Fibroblast of lung (primary cell): ENCODE measurements at regions not wholly inside any gene's neighbourhood (a gene's known extent, or its start where the extent isn't known, plus 50 kb on each side); places are given as distances from the start of the nearest gene placed in this dataset.

Experiments used
- DNase-seq, 2 donors: peaks; one replicate each; pipeline versions ENCODE4 v3.0.0 to v3.0.0-alpha.2; 2010; ENCODE audit warnings: low read depth in 2 of 2
- H2AFZ ChIP-seq: 2 replicates; pipeline ENCODE4 v1.5.1; 2012; ENCODE audit warnings: low read length, control low read depth, inconsistent platforms
- H3K27ac ChIP-seq: 2 replicates; pipeline ENCODE4 v1.5.1; 2011; ENCODE audit warnings: low read length, control low read depth; ENCODE audit not compliant: insufficient read depth
- H3K27me3 ChIP-seq: 2 replicates; pipeline ENCODE4 v1.5.1; 2011; ENCODE audit warnings: mild to moderate bottlenecking, low read length; ENCODE audit not compliant: control insufficient read depth, insufficient read depth
- H3K36me3 ChIP-seq: 2 replicates; pipeline ENCODE4 v1.5.1; 2011; ENCODE audit warnings: low read length; ENCODE audit not compliant: control insufficient read depth, insufficient read depth
- H3K4me1 ChIP-seq: 2 replicates; pipeline ENCODE4 v1.5.1; 2011; ENCODE audit warnings: low read length; ENCODE audit not compliant: control insufficient read depth, insufficient read depth; ENCODE audit errors: extremely low read depth
- H3K4me2 ChIP-seq: 2 replicates; pipeline ENCODE4 v1.5.1; 2011; ENCODE audit warnings: low read length, control low read depth; ENCODE audit not compliant: insufficient read depth; ENCODE audit errors: extremely low read depth
- H3K4me3 ChIP-seq, 4 experiments: fragments of 200-600 bp in 1 of 4; sonication (generic) in 1 of 4; replicated peaks in 1 of 4; 2 replicates each; pipeline ENCODE4 v1.5.1; 2011 to 2016; ENCODE audit warnings: low read length in 4 of 4, low read depth in 3 of 4, mild to moderate bottlenecking in 3 of 4, control low read depth in 2 of 4, inconsistent platforms in 1 of 4, mixed read lengths in 1 of 4; ENCODE audit not compliant: insufficient read depth in 1 of 4; ENCODE audit errors: control extremely low read depth in 1 of 4
- H3K79me2 ChIP-seq: 2 replicates; pipeline ENCODE4 v1.5.1; 2012; ENCODE audit warnings: mild to moderate bottlenecking, low read length, inconsistent platforms; ENCODE audit not compliant: control insufficient read depth, insufficient read depth
- H3K9ac ChIP-seq: 2 replicates; pipeline ENCODE4 v1.5.1; 2011; ENCODE audit warnings: mild to moderate bottlenecking, low read length, control low read depth; ENCODE audit not compliant: insufficient read depth
- H3K9me3 ChIP-seq: 2 replicates; pipeline ENCODE4 v1.5.1; 2012; ENCODE audit warnings: low read depth, low read length; ENCODE audit not compliant: control insufficient read depth, insufficient read depth
- H4K20me1 ChIP-seq: 2 replicates; pipeline ENCODE4 v1.5.1; 2011; ENCODE audit warnings: low read length; ENCODE audit not compliant: control insufficient read depth, insufficient read depth; ENCODE audit errors: extremely low read depth
- EZH2 ChIP-seq: IDR thresholded peaks from 2 replicates; pipeline ENCODE4 v1.5.1; 2012; ENCODE audit warnings: low read length, control low read depth, mild to moderate bottlenecking; ENCODE audit errors: missing control alignments
- TF ChIP-seq, protein P1 (sequence below), 2 donors: IDR thresholded peaks in 1 of 2; conservative IDR thresholded peaks in 1 of 2; 1 replicate in 1 of 2; 2 replicates in 1 of 2; pipeline ENCODE4 v1.5.1; 2011 to 2012; ENCODE audit warnings: low read length in 2 of 2, control low read depth in 1 of 2, inconsistent platforms in 1 of 2, low read depth in 1 of 2, mild to moderate bottlenecking in 1 of 2

DNA sequence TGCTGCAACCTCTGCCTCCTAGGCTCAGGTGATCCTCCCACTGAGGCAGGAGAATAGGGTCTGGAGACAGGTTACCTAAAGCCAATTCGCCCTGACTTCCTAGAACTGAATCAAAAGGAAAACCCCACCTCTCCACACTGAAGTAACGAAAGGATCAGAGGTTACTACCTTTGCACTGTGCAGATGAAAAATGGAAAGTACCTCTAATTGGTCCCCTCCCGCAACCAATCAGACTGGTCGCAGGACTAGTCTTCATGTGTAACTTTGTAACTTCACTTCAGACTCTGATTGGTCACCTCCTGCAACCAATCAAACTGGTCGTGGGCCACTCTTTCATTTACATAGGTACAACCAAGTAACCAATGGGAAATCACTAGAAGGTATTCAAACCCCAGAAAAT lies 61.1 kb downstream of the ATXN3L start:
- Histone ChIP-seq H3K36me3 (no peaks in the 10 kb centered on the region), H4K20me1 (no peaks in the 10 kb centered on the region), H3K27me3 (no peaks in the 10 kb centered on the region), H3K79me2 (no peaks in the 10 kb centered on the region), H3K4me2 (no peak overlapping the region), H3K9ac (no peak overlapping the region), H3K9me3 (no peaks in the 10 kb centered on the region), H2AFZ (no peak overlapping the region), H3K4me3 (no peak overlapping the region), H3K4me1 (no peaks in the 10 kb centered on the region), H3K27ac (no peak overlapping the region)
- no peak for DNase-seq
- TF ChIP-seq, protein P1, sequence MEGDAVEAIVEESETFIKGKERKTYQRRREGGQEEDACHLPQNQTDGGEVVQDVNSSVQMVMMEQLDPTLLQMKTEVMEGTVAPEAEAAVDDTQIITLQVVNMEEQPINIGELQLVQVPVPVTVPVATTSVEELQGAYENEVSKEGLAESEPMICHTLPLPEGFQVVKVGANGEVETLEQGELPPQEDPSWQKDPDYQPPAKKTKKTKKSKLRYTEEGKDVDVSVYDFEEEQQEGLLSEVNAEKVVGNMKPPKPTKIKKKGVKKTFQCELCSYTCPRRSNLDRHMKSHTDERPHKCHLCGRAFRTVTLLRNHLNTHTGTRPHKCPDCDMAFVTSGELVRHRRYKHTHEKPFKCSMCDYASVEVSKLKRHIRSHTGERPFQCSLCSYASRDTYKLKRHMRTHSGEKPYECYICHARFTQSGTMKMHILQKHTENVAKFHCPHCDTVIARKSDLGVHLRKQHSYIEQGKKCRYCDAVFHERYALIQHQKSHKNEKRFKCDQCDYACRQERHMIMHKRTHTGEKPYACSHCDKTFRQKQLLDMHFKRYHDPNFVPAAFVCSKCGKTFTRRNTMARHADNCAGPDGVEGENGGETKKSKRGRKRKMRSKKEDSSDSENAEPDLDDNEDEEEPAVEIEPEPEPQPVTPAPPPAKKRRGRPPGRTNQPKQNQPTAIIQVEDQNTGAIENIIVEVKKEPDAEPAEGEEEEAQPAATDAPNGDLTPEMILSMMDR (conservative IDR thresholded peaks at IDR 0.05 in 1 of 2, IDR thresholded peaks at IDR 0.05 in 1 of 2; ENCODE audit: low read depth in 1 of 2, low read length in 2 of 2), result no peak
- TF ChIP-seq EZH2, result no peak

DNA sequence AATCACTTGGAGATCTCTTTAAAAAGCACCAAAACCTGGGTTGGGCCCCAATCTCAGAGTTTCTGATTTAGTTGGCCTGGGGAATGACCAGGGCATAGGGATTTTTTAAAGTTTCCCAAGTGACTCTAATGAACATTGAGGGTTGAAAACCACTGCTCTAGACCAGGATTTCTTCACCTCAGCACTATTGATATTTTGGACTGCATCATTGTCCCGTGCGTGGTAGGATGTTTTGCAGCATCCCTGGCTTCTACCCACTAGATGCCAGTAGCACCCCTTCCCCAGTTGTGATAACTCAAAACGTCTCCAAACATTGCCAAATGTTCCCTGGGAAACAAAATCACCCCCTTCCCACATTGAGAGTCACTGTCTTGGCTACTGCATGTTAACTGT lies 61.8 kb downstream of the ATXN3L start:
- no peaks in the 10 kb centered on the region for H3K9me3 ChIP-seq
- H3K36me3 ChIP-seq, result no peaks in the 10 kb centered on the region
- no peaks in the 10 kb centered on the region for H3K27me3 ChIP-seq
- H3K9ac ChIP-seq, result no peak overlapping the region
- no peaks in the 10 kb centered on the region for H4K20me1 ChIP-seq
- H2AFZ ChIP-seq, result no peak overlapping the region
- H3K4me2 ChIP-seq, result no peak overlapping the region
- H3K4me3 ChIP-seq, result no peak overlapping the region
- no peaks in the 10 kb centered on the region for H3K4me1 ChIP-seq
- DNase-seq, result no peak
- TF ChIP-seq, protein P1 (conservative IDR thresholded peaks at IDR 0.05 in 1 of 2, IDR thresholded peaks at IDR 0.05 in 1 of 2; ENCODE audit: low read depth in 1 of 2, low read length in 2 of 2), result no peak
- no peak for TF ChIP-seq EZH2
- H3K79me2 ChIP-seq, result no peaks in the 10 kb centered on the region
- H3K27ac ChIP-seq, result no peak overlapping the region

DNA sequence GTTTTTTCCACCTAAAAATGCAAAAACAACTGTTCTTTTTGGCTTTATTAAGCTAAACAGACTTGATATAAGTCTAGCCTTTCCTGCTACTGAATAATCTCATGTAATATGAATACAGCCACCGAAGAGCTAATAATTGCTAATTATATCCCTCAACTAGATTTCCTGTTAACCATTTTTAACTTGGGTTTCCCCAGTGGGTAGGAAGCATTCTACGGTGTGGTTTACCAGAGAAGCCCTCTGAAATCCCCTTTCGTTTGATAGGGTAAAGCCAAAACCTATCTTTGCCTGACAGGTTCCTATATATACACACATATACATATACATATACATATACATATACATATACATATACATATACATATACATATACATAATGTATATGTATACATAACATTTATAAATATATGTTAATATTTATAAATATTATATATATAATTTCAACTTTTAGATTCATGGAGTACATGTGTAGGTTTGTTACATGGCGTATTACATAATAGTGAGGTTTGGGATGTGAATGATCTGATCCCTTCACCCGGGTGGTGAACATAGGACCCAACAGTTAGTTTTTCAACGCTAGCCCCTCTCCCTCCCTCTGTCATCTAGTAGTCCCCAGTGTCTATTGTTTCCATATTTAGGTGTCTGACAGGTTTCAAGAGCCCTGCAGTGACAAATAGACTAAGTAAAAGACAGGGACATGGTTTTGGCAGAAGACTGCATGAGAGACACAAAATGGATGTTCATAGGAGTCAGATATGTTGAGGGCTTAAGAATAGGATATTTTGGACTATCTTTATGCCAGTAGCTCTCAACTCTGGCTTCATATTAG lies 62.4 kb downstream of the ATXN3L start:
- Histone ChIP-seq H2AFZ (no peak overlapping the region), H3K9ac (no peak overlapping the region), H3K9me3 (no peaks in the 10 kb centered on the region), H3K4me3 (no peak overlapping the region), H3K4me1 (no peaks in the 10 kb centered on the region), H4K20me1 (no peaks in the 10 kb centered on the region), H3K4me2 (no peak overlapping the region), H3K27me3 (no peaks in the 10 kb centered on the region), H3K27ac (no peak overlapping the region), H3K36me3 (no peaks in the 10 kb centered on the region), H3K79me2 (no peaks in the 10 kb centered on the region)
- no peak for DNase-seq
- TF ChIP-seq, protein P1 (conservative IDR thresholded peaks at IDR 0.05 in 1 of 2, IDR thresholded peaks at IDR 0.05 in 1 of 2; ENCODE audit: low read depth in 1 of 2, low read length in 2 of 2), result no peak
